Heart right ventricle (tissue), 16 donors: ENCODE measurements at regions not wholly inside any gene's neighbourhood (a gene's known extent, or its start where the extent isn't known, plus 50 kb on each side); places are given as distances from the start of the nearest gene placed in this dataset.

Source experiments
- ATAC-seq, 8 donors: fragments of 200-7000 bp; cut with Tn5 transposase; one replicate each; pipeline ENCODE4 v1.9.1; 2020; ENCODE audit warnings: mild to moderate bottlenecking in 8 of 8, moderate library complexity in 8 of 8, moderate number of reproducible peaks in 1 of 8
- DNase-seq, 2 donors: peaks; one replicate each; pipeline ENCODE4 v3.0.0-alpha.2; 2020
- H3K27ac ChIP-seq, 10 donors: fragments of 200-600 bp; sonication (generic) in 2 of 10; one replicate each; pipeline versions ENCODE4 v1.5.0 to v1.8.0; 2020 to 2022; ENCODE audit warnings: mild to moderate bottlenecking in 3 of 10
- H3K27me3 ChIP-seq, 7 donors: fragments of 200-600 bp; one replicate each; pipeline ENCODE4 v1.8.0; 2021 to 2022; ENCODE audit warnings: mild to moderate bottlenecking in 2 of 7
- H3K36me3 ChIP-seq, 9 donors: fragments of 200-600 bp; sonication (generic) in 1 of 9; one replicate each; pipeline versions ENCODE4 v1.5.0 to v1.8.0; 2020 to 2022; ENCODE audit warnings: mild to moderate bottlenecking in 2 of 9
- H3K4me1 ChIP-seq, 9 donors: fragments of 200-600 bp; sonication (generic) in 1 of 9; one replicate each; pipeline versions ENCODE4 v1.5.0 to v1.8.0; 2020 to 2022; ENCODE audit warnings: mild to moderate bottlenecking in 4 of 9
- H3K4me3 ChIP-seq, 10 donors: fragments of 200-600 bp; sonication (generic) in 2 of 10; one replicate each; pipeline versions ENCODE4 v1.5.0 to v1.8.0; 2020 to 2022; ENCODE audit warnings: mild to moderate bottlenecking in 7 of 10, moderate library complexity in 2 of 10
- H3K9me3 ChIP-seq, 11 donors: fragments of 200-600 bp in 10 of 11; sonication (generic) in 2 of 11; one replicate each; pipeline versions ENCODE4 v1.5.0 to v1.8.0; 2013 to 2022; ENCODE audit warnings: mild to moderate bottlenecking in 2 of 11, control low read depth in 1 of 11, moderate library complexity in 1 of 11
- WGBS, 2 donors: extraction: QIAGEN DNeasy Blood & Tissue Kit; methylation state at CpG; one replicate each; pipeline ENCODE4 v1.1.7; 2013; ENCODE audit warnings: inconsistent platforms in 1 of 2; 5-methylcytosine and 5-hydroxymethylcytosine counted together
- intact Hi-C, 10 donors: fragments of 100-400 bp; cut with DNase I; formaldehyde crosslinking; loops; one replicate each; pipeline versions ENCODE4 v1.11.1 to v1.14.2; 2022
- TF ChIP-seq, protein P1 (sequence below), 9 donors: fragments of 200-600 bp; sonication (generic) in 2 of 9; IDR thresholded peaks; one replicate each; pipeline versions ENCODE4 v1.5.0 to v1.8.0; 2021 to 2022; ENCODE audit warnings: antibody characterized with exemption in 9 of 9, mild to moderate bottlenecking in 5 of 9, moderate library complexity in 1 of 9
- donor health status: Arrhythmogenic right ventricular cardiomyopathy.
- donor health status: ischemic (EF 13 %, LVEDD 7.1; RV severe dilation, severe dysfunction).
- donor health status: healthy with polysubstance abuse.
- donor health status: DM: no; HTN: yes; CAD: no.
- donor health status: DM: no; HTN: no; CAD: no.
- donor health status: ischemic (EF 25% LVEDD 6.9; RV normal size, moderate dysfunction).
- donor health status: ischemic (EF 25% LVEDD 5.7; RV mildly dilated, moderate dysfunction).
- donor health status: healthy.
- donor health status: DM: yes; HTN: yes; CAD: no.
- donor health status: Ischemic cardiomyopathy.
- donor health status: ischemic (EF 35%, LVEDD 5.7; RV mildly dilated, moderate dysfunction).
- donor health status: nonischemic (EF 11% LVEDD 7.7; RV severe dilation, severe dysfunction).
- donor health status: DM: yes; HTN: yes; CAD: no.
- donor health status: PGD.
- donor health status: ischemic (EF 29% LVEDD 5.4; RV normal size, mild dysfunction).
- donor health status: nonischemic (EF 23%, LVEDD 6.1; RV moderate dilation, normal function).

DNA sequence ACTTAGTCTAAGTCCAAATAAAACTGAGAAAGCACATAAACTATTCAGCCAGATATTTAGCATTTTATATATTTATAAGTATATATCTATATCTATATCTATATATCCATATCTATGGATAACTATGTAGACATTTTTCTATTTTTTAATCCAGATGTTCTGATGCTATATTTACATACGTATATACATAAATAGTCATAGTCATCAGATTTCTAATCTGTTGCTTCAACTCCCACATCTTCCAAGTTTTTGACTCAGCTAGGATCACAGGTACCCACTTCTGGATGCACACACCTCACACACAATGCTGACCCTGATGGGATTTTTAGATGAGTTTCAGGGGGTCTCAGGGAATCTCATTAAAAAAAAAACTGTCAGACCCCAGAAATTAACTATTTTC lies 52.2 kb upstream of the ZC3H11B start:
- TF ChIP-seq, protein P1, sequence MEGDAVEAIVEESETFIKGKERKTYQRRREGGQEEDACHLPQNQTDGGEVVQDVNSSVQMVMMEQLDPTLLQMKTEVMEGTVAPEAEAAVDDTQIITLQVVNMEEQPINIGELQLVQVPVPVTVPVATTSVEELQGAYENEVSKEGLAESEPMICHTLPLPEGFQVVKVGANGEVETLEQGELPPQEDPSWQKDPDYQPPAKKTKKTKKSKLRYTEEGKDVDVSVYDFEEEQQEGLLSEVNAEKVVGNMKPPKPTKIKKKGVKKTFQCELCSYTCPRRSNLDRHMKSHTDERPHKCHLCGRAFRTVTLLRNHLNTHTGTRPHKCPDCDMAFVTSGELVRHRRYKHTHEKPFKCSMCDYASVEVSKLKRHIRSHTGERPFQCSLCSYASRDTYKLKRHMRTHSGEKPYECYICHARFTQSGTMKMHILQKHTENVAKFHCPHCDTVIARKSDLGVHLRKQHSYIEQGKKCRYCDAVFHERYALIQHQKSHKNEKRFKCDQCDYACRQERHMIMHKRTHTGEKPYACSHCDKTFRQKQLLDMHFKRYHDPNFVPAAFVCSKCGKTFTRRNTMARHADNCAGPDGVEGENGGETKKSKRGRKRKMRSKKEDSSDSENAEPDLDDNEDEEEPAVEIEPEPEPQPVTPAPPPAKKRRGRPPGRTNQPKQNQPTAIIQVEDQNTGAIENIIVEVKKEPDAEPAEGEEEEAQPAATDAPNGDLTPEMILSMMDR (IDR thresholded peaks at IDR 0.05), result no peak
- DNase-seq (no peak), ATAC-seq (no peak)
- Histone ChIP-seq H3K4me3 (no peak overlapping the region), H3K4me1 (peaks cover 0 to 30% (median 20%) of the 10 kb centered on the region in 9 donors), H3K27me3 (no peaks in the 10 kb centered on the region), H3K27ac (no peak overlapping the region), H3K36me3 (no peaks in the 10 kb centered on the region), H3K9me3 (no peaks in the 10 kb centered on the region)
- WGBS, 2 donors, result 91 to 98% methylated on average over 1 of the region's 1 CpG
- intact Hi-C loops, result loop anchor here in 7 of 10 donors (5.0 to 10.0 kb wide), 10 partner anchors 77 to 1340 kb away; no protein-coding TSS in a partner anchor

DNA sequence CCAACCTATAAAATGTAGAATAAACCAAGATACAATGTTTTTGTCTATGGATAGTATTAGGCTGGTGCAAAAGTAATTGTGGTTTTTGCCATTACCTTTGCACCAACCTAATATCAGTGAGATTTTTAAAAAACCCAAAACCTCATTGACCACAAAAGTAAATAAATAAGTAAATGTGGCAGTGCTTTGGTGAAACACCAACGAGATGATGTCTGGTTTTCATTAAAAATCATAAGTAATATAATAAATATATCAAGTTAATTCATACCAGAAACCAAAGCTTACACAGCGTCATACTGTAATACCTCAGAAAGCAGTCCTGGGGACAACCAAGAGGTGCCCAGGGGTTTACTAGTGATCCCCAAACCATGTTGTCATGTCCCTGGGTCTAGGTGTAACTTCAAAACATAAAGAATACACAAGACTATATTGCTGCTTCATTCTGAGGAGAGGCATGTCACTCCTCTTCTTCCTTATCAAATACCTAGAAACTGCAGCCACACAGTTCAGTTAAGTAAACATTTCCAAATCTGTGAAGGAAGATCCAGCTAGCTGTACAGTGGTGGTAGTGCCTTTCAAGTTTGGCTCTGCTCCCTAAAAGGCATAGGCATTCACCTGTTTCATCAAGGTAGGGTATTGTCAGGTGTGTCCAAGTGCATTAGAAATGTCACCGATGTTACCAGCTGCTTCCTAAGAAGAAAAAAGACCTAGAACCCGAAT lies 51.6 kb upstream of the ZC3H11B start:
- Histone ChIP-seq H3K27me3 (no peaks in the 10 kb centered on the region), H3K4me3 (no peak overlapping the region), H3K4me1 (peaks cover 0 to 35% (median 25%) of the 10 kb centered on the region in 9 donors), H3K36me3 (no peaks in the 10 kb centered on the region), H3K9me3 (no peaks in the 10 kb centered on the region), H3K27ac (no peak overlapping the region)
- WGBS, 2 donors, result 82 to 83% methylated on average over 4 of the region's 4 CpGs
- DNase-seq (no peak), ATAC-seq (no peak)
- intact Hi-C loops, result loop anchor here in 8 of 10 donors (5.0 to 10.0 kb wide), 14 partner anchors 78 to 1340 kb away; no protein-coding TSS in a partner anchor
- TF ChIP-seq, protein P1 (IDR thresholded peaks at IDR 0.05), result no peak
